Mesothelial cell of epicardium (in vitro differentiated cells): ENCODE measurements at regions not wholly inside any gene's neighbourhood (a gene's known extent, or its start where the extent isn't known, plus 50 kb on each side); places are given as distances from the start of the nearest gene placed in this dataset.
A peak's percentile ranks its signal among the peaks of the same experiment; 100 is the strongest.

Source experiments
- DNase-seq, 2 experiments: peaks; one replicate each; pipeline ENCODE4 v3.0.0; 2021; ENCODE audit warnings: low spot score in 2 of 2; ENCODE audit not compliant: unreplicated experiment in 2 of 2
- H3K27ac Mint-ChIP-seq: 2 replicates; pipeline ENCODE4 v1.8.0; 2021; ENCODE audit warnings: mixed read lengths
- H3K27me3 Mint-ChIP-seq: 2 replicates; pipeline ENCODE4 v1.8.0; 2021; ENCODE audit warnings: low read depth, mixed read lengths
- H3K36me3 Mint-ChIP-seq: 2 replicates; pipeline ENCODE4 v1.8.0; 2021; ENCODE audit warnings: mixed read lengths
- H3K4me1 Mint-ChIP-seq: 2 replicates; pipeline ENCODE4 v1.8.0; 2021; ENCODE audit warnings: mixed read lengths
- H3K4me3 Mint-ChIP-seq: 2 replicates; pipeline ENCODE4 v1.8.0; 2021; ENCODE audit warnings: mild to moderate bottlenecking, moderate library complexity, mixed read lengths
- H3K9me3 Mint-ChIP-seq: 2 replicates; pipeline ENCODE4 v1.8.0; 2021; ENCODE audit warnings: mixed read lengths
- CTCF ChIP-seq: fragments of 200-600 bp; sonication (generic); IDR thresholded peaks from one replicate; pipeline ENCODE4 v1.5.0; 2021; ENCODE audit warnings: antibody characterized with exemption; ENCODE audit not compliant: unreplicated experiment

DNA sequence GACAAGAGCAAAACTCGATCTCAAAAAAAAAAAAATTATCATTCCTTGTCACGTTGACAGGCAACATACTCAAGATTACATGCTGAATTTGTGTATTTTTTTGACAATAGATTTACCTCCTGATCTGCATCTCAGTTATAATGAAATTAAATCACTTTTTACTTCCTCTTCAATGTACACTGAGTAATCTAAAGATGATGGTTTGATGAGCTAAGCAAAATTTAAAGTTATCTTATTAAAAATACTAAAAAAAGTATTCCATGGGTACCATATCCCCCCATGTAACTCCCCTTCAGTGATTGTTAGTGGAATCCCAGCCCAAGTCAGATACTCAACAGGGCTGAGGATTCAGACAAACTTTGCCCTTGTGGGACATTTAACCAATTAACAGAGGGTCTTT is 463.2 kb downstream of the OCA2 start:
- Mint-ChIP-seq H3K9me3 (peaks cover 9% of the 10 kb centered on the region), H3K27me3 (no peaks in the 10 kb centered on the region)

GRCh38 chr15:27628486-27628885 is 470.6 kb downstream of the OCA2 start:
- peaks cover 35% of the 10 kb centered on the region for H3K9me3 Mint-ChIP-seq
- no peak for DNase-seq
- H3K27me3 Mint-ChIP-seq = no peaks in the 10 kb centered on the region
- H3K4me3 Mint-ChIP-seq = no peak overlapping the region
- no peak for TF ChIP-seq CTCF
- H3K36me3 Mint-ChIP-seq = peaks cover 2% of the 10 kb centered on the region
- H3K27ac Mint-ChIP-seq = no peak overlapping the region
- H3K4me1 Mint-ChIP-seq = peaks cover 6% of the 10 kb centered on the region

More for the DNA sequence above, 463.2 kb downstream of the OCA2 start:
- DNase-seq = no peak
- no peak for TF ChIP-seq CTCF
- Mint-ChIP-seq H3K27ac (no peak overlapping the region), H3K4me1 (no peaks in the 10 kb centered on the region), H3K36me3 (no peaks in the 10 kb centered on the region), H3K4me3 (no peak overlapping the region)

- Mint-ChIP-seq H3K27me3 (no peaks in the 10 kb centered on the region), H3K9me3 (peaks cover 35% of the 10 kb centered on the region), H3K4me1 (peaks cover 15% of the 10 kb centered on the region), H3K27ac (no peak overlapping the region), H3K36me3 (peaks cover 2% of the 10 kb centered on the region), H3K4me3 (no peak overlapping the region)
- no peak for TF ChIP-seq CTCF
- no peak for DNase-seq
Observed at GRCh38 chr15:27627623-27628022, 471.5 kb downstream of the OCA2 start.

DNA sequence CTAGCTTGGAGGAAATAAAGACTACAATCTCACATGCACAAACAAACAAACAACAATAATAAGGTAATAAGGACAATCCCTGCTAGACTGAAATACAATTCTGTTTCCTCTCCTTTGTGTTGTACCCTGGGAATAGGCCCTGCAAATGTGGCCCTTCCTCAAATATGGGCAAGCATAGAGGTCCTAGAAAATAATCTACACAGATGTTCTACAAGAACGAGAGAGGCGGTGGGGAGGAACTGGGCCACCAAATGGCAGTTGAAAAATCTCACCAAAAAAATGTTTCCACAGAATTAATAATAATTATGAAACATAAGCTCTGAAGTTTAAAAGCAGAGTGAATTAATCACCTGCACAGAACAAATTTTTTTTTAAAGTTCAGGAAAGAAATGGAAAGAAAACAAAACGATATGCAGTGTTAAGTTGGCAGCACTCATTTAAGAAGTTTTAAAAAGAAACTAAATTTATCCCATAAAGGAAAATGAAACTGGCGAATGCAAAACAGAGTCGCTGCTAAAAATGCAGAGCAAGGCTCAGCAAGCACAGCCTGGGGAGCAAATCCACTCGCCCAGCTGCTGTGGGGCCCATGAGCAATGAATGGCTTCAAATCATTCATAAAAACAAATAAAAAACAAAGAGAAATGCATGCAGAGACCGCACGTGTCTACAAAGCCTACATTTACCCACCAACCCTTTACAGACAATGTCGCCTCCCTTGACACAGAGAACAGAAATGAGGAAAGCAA is 475.4 kb downstream of the OCA2 start:
- peak overlapping the region; percentile 32 for H3K27ac Mint-ChIP-seq
- H3K4me3 Mint-ChIP-seq = no peak overlapping the region
- H3K9me3 Mint-ChIP-seq = peaks cover 27% of the 10 kb centered on the region
- no peak for TF ChIP-seq CTCF
- peaks cover 2% of the 10 kb centered on the region for H3K36me3 Mint-ChIP-seq
- peaks cover 17% of the 10 kb centered on the region for H3K4me1 Mint-ChIP-seq
- H3K27me3 Mint-ChIP-seq = peaks cover 3% of the 10 kb centered on the region
- DNase-seq = no peak

GRCh38 chr15:27623149-27623548 is 476.0 kb downstream of the OCA2 start:
- DNase-seq = no peak
- H3K36me3 Mint-ChIP-seq = peaks cover 2% of the 10 kb centered on the region
- no peak for TF ChIP-seq CTCF
- no peak overlapping the region for H3K4me3 Mint-ChIP-seq
- H3K4me1 Mint-ChIP-seq = peaks cover 17% of the 10 kb centered on the region
- peak overlapping the region; percentile 32 for H3K27ac Mint-ChIP-seq
- H3K9me3 Mint-ChIP-seq = peaks cover 23% of the 10 kb centered on the region
- H3K27me3 Mint-ChIP-seq = peaks cover 3% of the 10 kb centered on the region
